WERI-Rb-1 (cell line): ENCODE measurements at regions not wholly inside any gene's neighbourhood (a gene's known extent, or its start where the extent isn't known, plus 50 kb on each side); places are given as distances from the start of the nearest gene placed in this dataset.

Source experiments
- DNase-seq: peaks from one replicate; pipeline ENCODE4 v3.0.0-alpha.2; 2020
- H3K27ac ChIP-seq: fragments of 250-450 bp; sonication (Bioruptor Pico); 2 replicates; pipeline ENCODE4 v1.5.1; 2020; ENCODE audit warnings: mild to moderate bottlenecking, moderate library complexity
- H3K27me3 ChIP-seq: fragments of 250-450 bp; sonication (Bioruptor Pico); 2 replicates; pipeline ENCODE4 v1.5.1; 2021; ENCODE audit warnings: mild to moderate bottlenecking, low read depth, moderate library complexity; ENCODE audit not compliant: insufficient read depth, severe bottlenecking
- H3K36me3 ChIP-seq: fragments of 250-450 bp; sonication (Bioruptor Pico); 2 replicates; pipeline ENCODE4 v1.5.1; 2020; ENCODE audit warnings: mild to moderate bottlenecking, moderate library complexity
- H3K4me3 ChIP-seq: 2 replicates; pipeline ENCODE4 v1.5.1; 2011; ENCODE audit warnings: low read depth, mild to moderate bottlenecking, control low read depth, low read length
- H3K9me3 ChIP-seq: fragments of 250-450 bp; sonication (Bioruptor Pico); 2 replicates; pipeline ENCODE4 v1.5.1; 2021; ENCODE audit warnings: mild to moderate bottlenecking, moderate library complexity; ENCODE audit not compliant: severe bottlenecking
- TF ChIP-seq, protein P1 (sequence below): IDR thresholded peaks from 2 replicates; pipeline ENCODE4 v1.5.1; 2011; ENCODE audit warnings: low read depth, mild to moderate bottlenecking, control low read depth, inconsistent platforms, low read length

DNA sequence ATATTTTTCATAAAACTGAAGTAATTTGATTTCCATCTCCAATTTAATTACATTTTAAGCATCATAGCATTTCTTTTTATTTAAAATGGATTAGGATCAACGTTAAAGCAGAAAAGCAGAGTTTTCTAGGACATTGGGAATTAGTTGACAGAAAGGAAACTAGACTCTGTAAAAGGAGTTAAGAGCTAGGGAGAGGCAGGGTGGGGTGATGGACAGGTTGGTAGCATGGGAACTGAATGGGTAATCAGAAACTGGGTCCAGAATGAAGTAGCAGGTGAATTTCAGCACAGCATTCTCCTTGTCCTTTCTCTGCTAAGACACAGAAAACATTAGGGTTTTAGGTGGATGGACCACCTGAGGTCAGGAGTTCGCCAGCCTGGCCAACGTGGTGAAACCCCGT, 97.6 kb downstream of the ANAPC4 start:
- no peaks in the 10 kb centered on the region for H3K36me3 ChIP-seq
- DNase-seq: no peak
- peaks cover 3% of the 10 kb centered on the region for H3K9me3 ChIP-seq
- H3K4me3 ChIP-seq: no peak overlapping the region
- no peak overlapping the region for H3K27ac ChIP-seq
- TF ChIP-seq, protein P1, sequence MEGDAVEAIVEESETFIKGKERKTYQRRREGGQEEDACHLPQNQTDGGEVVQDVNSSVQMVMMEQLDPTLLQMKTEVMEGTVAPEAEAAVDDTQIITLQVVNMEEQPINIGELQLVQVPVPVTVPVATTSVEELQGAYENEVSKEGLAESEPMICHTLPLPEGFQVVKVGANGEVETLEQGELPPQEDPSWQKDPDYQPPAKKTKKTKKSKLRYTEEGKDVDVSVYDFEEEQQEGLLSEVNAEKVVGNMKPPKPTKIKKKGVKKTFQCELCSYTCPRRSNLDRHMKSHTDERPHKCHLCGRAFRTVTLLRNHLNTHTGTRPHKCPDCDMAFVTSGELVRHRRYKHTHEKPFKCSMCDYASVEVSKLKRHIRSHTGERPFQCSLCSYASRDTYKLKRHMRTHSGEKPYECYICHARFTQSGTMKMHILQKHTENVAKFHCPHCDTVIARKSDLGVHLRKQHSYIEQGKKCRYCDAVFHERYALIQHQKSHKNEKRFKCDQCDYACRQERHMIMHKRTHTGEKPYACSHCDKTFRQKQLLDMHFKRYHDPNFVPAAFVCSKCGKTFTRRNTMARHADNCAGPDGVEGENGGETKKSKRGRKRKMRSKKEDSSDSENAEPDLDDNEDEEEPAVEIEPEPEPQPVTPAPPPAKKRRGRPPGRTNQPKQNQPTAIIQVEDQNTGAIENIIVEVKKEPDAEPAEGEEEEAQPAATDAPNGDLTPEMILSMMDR: no peak
- no peaks in the 10 kb centered on the region for H3K27me3 ChIP-seq

DNA sequence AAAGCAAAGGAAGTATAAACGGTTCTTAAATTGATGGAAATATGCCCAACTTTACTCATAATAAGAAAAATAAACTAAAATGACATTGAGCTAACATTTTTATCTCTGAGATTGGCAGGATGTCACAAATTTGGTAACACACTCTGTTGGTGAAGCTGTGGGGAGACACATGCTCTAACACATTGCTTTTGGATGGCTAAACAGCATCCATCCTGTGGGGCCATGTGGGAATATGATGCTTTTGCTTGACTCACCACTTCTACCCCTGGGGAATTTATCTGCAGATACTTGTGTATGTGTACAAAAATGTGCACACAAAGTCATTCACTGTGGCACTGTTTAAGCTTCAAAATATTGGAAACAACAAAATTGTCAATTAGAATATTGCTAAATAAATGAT, 100.2 kb downstream of the ANAPC4 start:
- H3K4me3 ChIP-seq: no peak overlapping the region
- TF ChIP-seq, protein P1: no peak
- peaks cover 3% of the 10 kb centered on the region for H3K9me3 ChIP-seq
- no peaks in the 10 kb centered on the region for H3K27me3 ChIP-seq
- no peak for DNase-seq
- H3K36me3 ChIP-seq: no peaks in the 10 kb centered on the region
- no peak overlapping the region for H3K27ac ChIP-seq

DNA sequence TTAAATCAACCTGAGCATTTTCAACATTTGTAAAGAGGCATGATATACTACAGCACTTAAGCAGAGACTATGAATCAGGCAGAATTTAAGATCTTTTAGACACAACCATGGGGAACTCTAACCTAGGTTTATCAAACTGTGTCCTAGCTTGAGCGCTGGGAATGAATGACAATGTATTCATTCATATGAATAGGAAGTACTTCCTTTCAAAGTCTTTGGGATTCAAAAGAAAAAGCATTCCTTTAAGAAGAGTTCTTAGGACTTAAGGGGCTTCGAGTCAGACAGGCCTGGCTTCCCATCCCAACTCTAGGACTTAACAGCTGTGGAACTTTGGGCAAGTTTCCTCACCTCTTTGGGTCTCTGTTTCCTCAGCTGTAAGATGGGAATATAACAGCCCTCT, 104.6 kb downstream of the ANAPC4 start:
- no peaks in the 10 kb centered on the region for H3K27me3 ChIP-seq
- H3K4me3 ChIP-seq: no peak overlapping the region
- DNase-seq: no peak
- H3K27ac ChIP-seq: no peak overlapping the region
- H3K9me3 ChIP-seq: peaks cover 3% of the 10 kb centered on the region
- H3K36me3 ChIP-seq: no peaks in the 10 kb centered on the region
- TF ChIP-seq, protein P1: no peak

DNA sequence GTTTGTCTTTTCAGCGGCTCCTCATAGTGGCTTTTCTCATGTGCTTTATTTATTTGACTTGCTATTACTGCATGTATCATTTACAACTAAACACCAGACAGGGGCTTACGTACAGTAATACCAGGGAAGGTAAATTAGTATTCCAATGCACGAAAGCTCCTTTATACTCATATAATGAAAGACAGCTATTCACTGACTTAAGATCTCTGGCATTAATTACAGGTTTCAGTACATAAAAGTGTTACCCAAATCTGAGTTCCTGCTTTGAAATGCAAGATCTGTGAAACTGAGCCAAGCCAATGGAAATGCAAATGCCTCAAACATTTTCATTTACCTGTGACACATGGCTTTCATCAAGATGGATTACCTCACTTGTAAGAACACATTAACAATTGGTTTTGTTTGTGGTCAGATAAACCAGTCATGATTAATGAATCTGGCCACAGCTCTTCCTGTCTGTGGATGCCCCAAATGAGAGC, 107.2 kb downstream of the ANAPC4 start:
- Histone ChIP-seq H3K36me3 (no peaks in the 10 kb centered on the region), H3K9me3 (no peaks in the 10 kb centered on the region), H3K4me3 (no peak overlapping the region), H3K27ac (no peak overlapping the region), H3K27me3 (no peaks in the 10 kb centered on the region)
- TF ChIP-seq, protein P1: no peak
- DNase-seq: peak; percentile 11

DNA sequence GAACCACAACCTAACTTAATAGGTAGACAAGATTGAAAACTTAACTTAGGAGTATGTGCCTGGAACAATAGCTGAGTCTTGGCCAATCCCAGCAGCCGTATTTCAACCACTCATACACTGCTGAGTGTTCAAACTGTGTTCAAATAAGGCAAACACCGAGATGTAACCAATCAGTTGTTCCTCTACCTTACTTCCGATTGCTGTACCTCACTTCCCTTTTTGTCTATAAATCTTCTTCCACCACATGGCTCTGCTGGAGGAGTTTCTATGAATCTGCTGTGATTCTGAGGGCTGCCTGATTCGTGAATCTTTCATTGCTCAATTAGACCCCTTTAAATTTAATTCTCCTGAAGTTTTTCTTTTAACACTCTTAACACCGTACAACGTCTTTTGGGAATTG, 108.0 kb downstream of the ANAPC4 start:
- Histone ChIP-seq H3K4me3 (no peak overlapping the region), H3K9me3 (no peaks in the 10 kb centered on the region), H3K36me3 (no peaks in the 10 kb centered on the region), H3K27ac (no peak overlapping the region), H3K27me3 (no peaks in the 10 kb centered on the region)
- TF ChIP-seq, protein P1: no peak
- no peak for DNase-seq

DNA sequence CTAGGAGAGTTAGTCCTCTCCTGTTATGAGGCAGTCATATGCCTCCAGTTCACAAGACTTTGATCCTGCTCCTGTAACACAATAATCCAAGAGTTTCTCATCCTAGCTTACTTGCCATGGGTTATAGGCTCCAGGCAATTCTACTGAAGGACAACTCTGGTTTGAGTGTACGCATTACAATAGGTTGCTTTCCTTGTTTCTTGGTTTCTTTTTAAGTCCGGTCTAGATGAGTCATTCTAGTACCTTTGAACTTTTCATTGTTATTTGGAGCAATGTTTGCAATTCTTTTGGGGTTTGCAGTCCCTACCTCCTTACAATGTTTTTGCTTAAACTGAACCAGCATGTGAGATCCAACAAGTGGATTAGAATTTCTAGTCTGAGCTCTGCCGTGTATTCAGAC, 109.1 kb downstream of the ANAPC4 start:
- no peaks in the 10 kb centered on the region for H3K27me3 ChIP-seq
- H3K27ac ChIP-seq: no peak overlapping the region
- TF ChIP-seq, protein P1: no peak
- H3K36me3 ChIP-seq: no peaks in the 10 kb centered on the region
- H3K9me3 ChIP-seq: no peaks in the 10 kb centered on the region
- H3K4me3 ChIP-seq: no peak overlapping the region
- DNase-seq: no peak
